A549 (cell line): ENCODE measurements at regions not wholly inside any gene's neighbourhood (a gene's known extent, or its start where the extent isn't known, plus 50 kb on each side); places are given as distances from the start of the nearest gene placed in this dataset.

ENCODE experiments used
- ATAC-seq, 2 experiments: fragments of 200-7000 bp in 1 of 2; fragments of >200 bp in 1 of 2; cut with Nextera tagmentation in 1 of 2; cut with Tn5 transposase in 1 of 2; 3 replicates each; pipeline versions ENCODE4 v1.8.0 to v1.9.1; 2018 to 2020; ENCODE audit warnings: mild to moderate bottlenecking in 1 of 2, moderate library complexity in 1 of 2
- CTCF ChIA-PET: fragments of 300-600 bp; sonication (Branson Sonifier 250); formaldehyde crosslinking; extraction: SDS; loops from one replicate; lab custom pipeline; 2021; ENCODE audit warnings: antibody characterized with exemption, inconsistent platforms; lab: Yijun Ruan, JAX
- POLR2A ChIA-PET: fragments of 350-600 bp; formaldehyde crosslinking; extraction: SDS; loops from one replicate; lab custom pipeline; 2021; ENCODE audit warnings: antibody characterized with exemption, inconsistent platforms; lab: Yijun Ruan, JAX
- DNase-seq, 2 experiments: peaks; one replicate each; pipeline versions ENCODE4 v3.0.0 to v3.0.0-alpha.2; 2011 to 2016; ENCODE audit warnings: low read depth in 1 of 2, low spot score in 1 of 2
- FAIRE-seq: peaks from 2 replicates; lab custom pipeline; 2011; peaks lifted over from hg19 to GRCh38; lab: Jason Lieb, UNC
- H3K27ac ChIP-seq, 2 experiments: fragments of >200 bp; sonication (Bioruptor Twin); formaldehyde crosslinking; 3 replicates each; pipeline ENCODE4 v1.5.1; 2016 to 2017
- H3K4me1 ChIP-seq: fragments of >200 bp; sonication (Bioruptor Twin); formaldehyde crosslinking; 3 replicates; pipeline ENCODE4 v1.6.1; 2016
- H3K4me2 ChIP-seq: fragments of >200 bp; sonication (Bioruptor Twin); formaldehyde crosslinking; 3 replicates; pipeline ENCODE4 v1.6.1; 2016
- H3K4me3 ChIP-seq: fragments of >200 bp; sonication (Bioruptor Twin); formaldehyde crosslinking; 3 replicates; pipeline ENCODE4 v1.5.1; 2016
- H3K9me3 ChIP-seq: fragments of >200 bp; sonication (Bioruptor Twin); formaldehyde crosslinking; 3 replicates; pipeline ENCODE4 v1.6.1; 2016
- BHLHE40 ChIP-seq: IDR thresholded peaks from 2 replicates; pipeline ENCODE4 v1.6.1; 2012; ENCODE audit warnings: low read depth, low read length, inconsistent platforms
- CBX8 ChIP-seq: fragments of 200-600 bp; sonication (generic); IDR thresholded peaks from 2 replicates; pipeline ENCODE4 v1.6.1; 2016
- CHD4 ChIP-seq: fragments of 200-600 bp; sonication (generic); IDR thresholded peaks from 2 replicates; pipeline ENCODE4 v1.6.1; 2016; ENCODE audit warnings: antibody characterized with exemption, mild to moderate bottlenecking, borderline replicate concordance
- EP300 ChIP-seq, 2 experiments: fragments of >200 bp; sonication (Bioruptor Twin); formaldehyde crosslinking; IDR thresholded peaks; 2 replicates in 1 of 2; 3 replicates in 1 of 2; pipeline ENCODE4 v1.6.1; 2016 to 2017
- ESRRA ChIP-seq: fragments of 150-350 bp; IDR thresholded peaks from 2 replicates; pipeline ENCODE4 v1.6.1; 2014; ENCODE audit warnings: mild to moderate bottlenecking, low read length, borderline replicate concordance
- FOSB ChIP-seq: fragments of 250-450 bp; sonication (Bioruptor Pico); IDR thresholded peaks from 2 replicates; pipeline ENCODE4 v1.5.0; 2020; ENCODE audit warnings: mild to moderate bottlenecking, moderate library complexity
- FOXS1 ChIP-seq: fragments of 250-450 bp; sonication (Bioruptor Pico); IDR thresholded peaks from 2 replicates; pipeline ENCODE4 v1.5.0; 2020; ENCODE audit warnings: mild to moderate bottlenecking, moderate library complexity
- HEYL ChIP-seq: fragments of 250-450 bp; sonication (Bioruptor Pico); IDR thresholded peaks from 2 replicates; pipeline ENCODE4 v1.8.0; 2021; ENCODE audit warnings: mild to moderate bottlenecking, moderate library complexity
- HOXA7 ChIP-seq: fragments of 250-450 bp; sonication (Bioruptor Pico); IDR thresholded peaks from 2 replicates; pipeline ENCODE4 v1.5.0; 2020; ENCODE audit warnings: mild to moderate bottlenecking, moderate library complexity
- HOXB13 ChIP-seq: fragments of 250-450 bp; sonication (Bioruptor Pico); IDR thresholded peaks from 2 replicates; pipeline ENCODE4 v1.5.0; 2020; ENCODE audit warnings: low read depth, mild to moderate bottlenecking, moderate library complexity
- JUNB ChIP-seq: fragments of >200 bp; sonication (Bioruptor Twin); formaldehyde crosslinking; IDR thresholded peaks from 2 replicates; pipeline ENCODE4 v1.6.1; 2016
- MAFK ChIP-seq: fragments of 450-650 bp; IDR thresholded peaks from 2 replicates; pipeline ENCODE4 v1.6.1; 2014; ENCODE audit not compliant: partially characterized antibody
- MAZ ChIP-seq: fragments of 150-350 bp; IDR thresholded peaks from 2 replicates; pipeline ENCODE4 v1.6.1; 2014; ENCODE audit warnings: antibody characterized with exemption, low read depth, low read length, borderline replicate concordance
- MYC ChIP-seq: IDR thresholded peaks from 2 replicates; pipeline ENCODE4 v1.6.1; 2012; ENCODE audit warnings: mild to moderate bottlenecking, inconsistent platforms, low read length, improper control_type of control experiment, borderline replicate concordance
- NR3C1 ChIP-seq: fragments of >200 bp; sonication (Bioruptor Twin); formaldehyde crosslinking; IDR thresholded peaks from 3 replicates; pipeline ENCODE4 v1.6.1; 2017
- RNF2 ChIP-seq: fragments of 200-600 bp; sonication (generic); IDR thresholded peaks from 2 replicates; pipeline ENCODE4 v1.6.1; 2016; ENCODE audit warnings: low read depth, mild to moderate bottlenecking, antibody characterized with exemption, moderate library complexity, borderline replicate concordance
- TFCP2L1 ChIP-seq: fragments of 250-450 bp; sonication (Bioruptor Pico); IDR thresholded peaks from 2 replicates; pipeline ENCODE4 v1.5.0; 2021; ENCODE audit warnings: mild to moderate bottlenecking
- TP53 ChIP-seq: fragments of 250-450 bp; sonication (Bioruptor Pico); IDR thresholded peaks from 2 replicates; pipeline ENCODE4 v1.5.0; 2021; ENCODE audit warnings: mild to moderate bottlenecking, moderate library complexity
- ZC3H11A ChIP-seq: fragments of 450-650 bp; IDR thresholded peaks from 2 replicates; pipeline ENCODE4 v1.6.1; 2014; ENCODE audit warnings: antibody characterized with exemption, mild to moderate bottlenecking
- ZSCAN20 ChIP-seq: fragments of 250-450 bp; sonication (Bioruptor Pico); IDR thresholded peaks from 2 replicates; pipeline ENCODE4 v1.8.0; 2022; ENCODE audit warnings: mild to moderate bottlenecking, moderate library complexity
- WGBS: methylation state at CpG from one replicate; pipeline ENCODE4 v1.1.6; 2017; ENCODE audit errors: missing lambda C conversion rate; 5-methylcytosine and 5-hydroxymethylcytosine counted together
- TF ChIP-seq, protein P1 (sequence below): fragments of 150-350 bp; IDR thresholded peaks from 2 replicates; pipeline ENCODE4 v1.6.1; 2014; ENCODE audit warnings: low read depth, mild to moderate bottlenecking, low read length
- TF ChIP-seq, protein P2 (sequence below): IDR thresholded peaks from 2 replicates; pipeline ENCODE4 v1.6.1; 2012; ENCODE audit warnings: low read depth, borderline replicate concordance

DNA sequence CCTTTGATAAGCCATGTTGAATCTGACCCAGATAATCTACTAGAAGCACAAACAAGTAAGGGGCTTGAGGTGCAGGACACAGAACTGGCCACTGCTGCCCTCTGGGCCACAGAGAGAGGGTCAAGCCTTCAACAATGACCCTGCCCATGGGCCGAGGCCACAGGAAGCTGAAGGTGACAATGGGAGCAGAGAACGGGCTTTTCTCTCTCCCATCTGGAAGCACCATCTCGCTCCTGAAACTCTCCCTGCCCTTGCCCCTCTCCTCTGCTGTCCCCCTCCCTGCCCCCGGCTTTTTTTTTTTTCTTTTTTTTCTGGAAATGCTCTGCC lies 133.1 kb upstream of the DUSP10 start:
- WGBS, result 71% methylated on average over 4 of the region's 4 CpGs
- ATAC-seq (no peak), DNase-seq (no peak), FAIRE-seq (no peak)
- no peak overlapping the region for H3K4me2 ChIP-seq
- ChIA-PET POLR2A (no interaction called here), CTCF (no interaction called here)
- H3K9me3 ChIP-seq, result no peaks in the 10 kb centered on the region
- no peak overlapping the region for H3K27ac ChIP-seq
- no peak overlapping the region for H3K4me3 ChIP-seq
- TF ChIP-seq TP53 (no peak), CBX8 (no peak)
- 0 out of 3 replicates have a peak, but pooled peaks cover 4% of the 10 kb centered on the region for H3K4me1 ChIP-seq

DNA sequence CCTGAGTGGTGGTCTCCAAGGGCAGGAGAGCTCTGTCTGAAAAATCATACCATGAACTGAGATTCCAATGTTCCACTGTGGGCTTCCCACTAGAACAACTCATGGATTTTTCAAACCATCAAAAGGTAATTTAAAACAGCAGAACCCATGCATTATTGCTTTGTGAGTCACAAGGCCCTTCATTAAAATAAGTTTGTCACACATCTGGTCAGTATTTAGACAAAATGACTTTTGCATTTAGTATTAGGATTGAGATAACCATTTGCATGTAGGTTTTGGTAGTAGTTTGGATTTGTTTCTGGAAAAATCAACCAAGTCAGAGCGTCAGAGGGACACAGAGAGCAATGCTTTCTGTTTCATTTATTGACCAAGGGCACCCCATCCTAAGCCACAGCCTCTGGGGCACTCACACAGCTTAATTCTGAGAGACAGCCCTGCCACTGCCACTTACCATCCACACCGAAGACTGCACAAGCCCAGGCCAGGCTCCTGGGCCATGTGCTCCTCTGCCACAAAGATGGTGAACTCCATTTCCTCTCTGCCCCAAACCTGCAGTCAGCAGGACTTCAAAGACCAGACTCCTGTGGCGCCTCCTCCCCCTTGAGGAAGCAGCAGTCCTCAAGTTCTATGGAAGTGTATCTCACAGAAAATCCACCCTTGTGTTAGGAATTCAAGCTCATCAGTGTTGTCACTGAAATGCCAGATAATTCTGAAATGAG lies 132.6 kb upstream of the DUSP10 start:
- no peaks in the 10 kb centered on the region for H3K9me3 ChIP-seq
- ATAC-seq (no peak), DNase-seq (peak in 1 of 2 experiments; percentile 9), FAIRE-seq (no peak)
- H3K27ac ChIP-seq, result no peak overlapping the region
- H3K4me2 ChIP-seq, result no peak overlapping the region
- POLR2A ChIA-PET, result no interaction called here
- TF ChIP-seq BHLHE40, result no peak
- no peak for TF ChIP-seq HOXA7 (CRISPR knock-in tag)
- TF ChIP-seq ZSCAN20, result no peak
- no peak for TF ChIP-seq HEYL (CRISPR knock-in tag)
- TF ChIP-seq EP300 (IDR thresholded peaks at IDR 0.05), result no peak
- TF ChIP-seq NR3C1, result no peak
- no peak for TF ChIP-seq ZC3H11A
- no peak for TF ChIP-seq MAZ
- CTCF ChIA-PET, result interaction anchor here (1.6 kb wide), 1 partner anchor 113 kb away, joined by 4 read pairs; no protein-coding TSS in a partner anchor
- H3K4me1 ChIP-seq, result peaks cover 8% of the 10 kb centered on the region
- WGBS, result 78% methylated on average over 3 of the region's 3 CpGs
- H3K4me3 ChIP-seq, result no peak overlapping the region

DNA sequence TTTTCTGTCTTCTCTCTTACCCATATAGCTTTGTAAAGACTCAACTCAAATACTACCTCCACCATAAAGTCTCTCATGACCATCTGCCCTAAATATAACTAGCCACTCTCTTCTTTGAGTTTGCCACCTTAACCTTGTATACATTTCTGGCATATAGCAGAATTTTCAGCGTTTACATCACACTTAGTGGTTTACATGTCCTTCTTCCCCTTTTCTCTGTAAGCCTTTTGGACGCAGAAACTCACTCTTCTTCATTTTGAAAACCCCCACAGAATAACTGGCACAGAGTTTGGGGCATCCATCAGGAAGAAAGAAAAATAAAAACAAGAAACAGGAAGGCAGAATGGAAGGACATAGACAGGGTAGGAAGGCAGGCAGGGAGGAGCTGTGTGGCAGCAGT lies 131.8 kb upstream of the DUSP10 start:
- peaks cover 12% of the 10 kb centered on the region for H3K4me1 ChIP-seq
- WGBS, result 82% methylated on average over 2 of the region's 2 CpGs
- H3K4me3 ChIP-seq, result no peak overlapping the region
- FAIRE-seq (no peak), DNase-seq (no peak), ATAC-seq (no peak)
- TF ChIP-seq TP53, result no peak
- TF ChIP-seq, protein P1, sequence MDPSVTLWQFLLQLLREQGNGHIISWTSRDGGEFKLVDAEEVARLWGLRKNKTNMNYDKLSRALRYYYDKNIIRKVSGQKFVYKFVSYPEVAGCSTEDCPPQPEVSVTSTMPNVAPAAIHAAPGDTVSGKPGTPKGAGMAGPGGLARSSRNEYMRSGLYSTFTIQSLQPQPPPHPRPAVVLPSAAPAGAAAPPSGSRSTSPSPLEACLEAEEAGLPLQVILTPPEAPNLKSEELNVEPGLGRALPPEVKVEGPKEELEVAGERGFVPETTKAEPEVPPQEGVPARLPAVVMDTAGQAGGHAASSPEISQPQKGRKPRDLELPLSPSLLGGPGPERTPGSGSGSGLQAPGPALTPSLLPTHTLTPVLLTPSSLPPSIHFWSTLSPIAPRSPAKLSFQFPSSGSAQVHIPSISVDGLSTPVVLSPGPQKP, result no peak
- TF ChIP-seq MAFK, result no peak
- no peak for TF ChIP-seq BHLHE40
- no peak for TF ChIP-seq HOXB13 (CRISPR knock-in tag)
- TF ChIP-seq FOXS1 (CRISPR knock-in tag), result no peak
- no peak for TF ChIP-seq CHD4
- no peak for TF ChIP-seq TFCP2L1 (CRISPR knock-in tag)
- no peak for TF ChIP-seq EP300 (IDR thresholded peaks at IDR 0.05)
- TF ChIP-seq, protein P2, sequence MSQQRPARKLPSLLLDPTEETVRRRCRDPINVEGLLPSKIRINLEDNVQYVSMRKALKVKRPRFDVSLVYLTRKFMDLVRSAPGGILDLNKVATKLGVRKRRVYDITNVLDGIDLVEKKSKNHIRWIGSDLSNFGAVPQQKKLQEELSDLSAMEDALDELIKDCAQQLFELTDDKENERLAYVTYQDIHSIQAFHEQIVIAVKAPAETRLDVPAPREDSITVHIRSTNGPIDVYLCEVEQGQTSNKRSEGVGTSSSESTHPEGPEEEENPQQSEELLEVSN, result no peak
- no peak for TF ChIP-seq ESRRA
- no peak for TF ChIP-seq MYC
- no peak for TF ChIP-seq RNF2
- TF ChIP-seq JUNB, result no peak
- no peak for TF ChIP-seq FOSB (CRISPR knock-in tag)
- TF ChIP-seq HEYL (CRISPR knock-in tag), result no peak
- H3K4me2 ChIP-seq, result no peak overlapping the region
- H3K9me3 ChIP-seq, result no peaks in the 10 kb centered on the region
- ChIA-PET POLR2A (no interaction called here), CTCF (interaction anchor here (1.6 kb wide), 1 partner anchor 113 kb away, joined by 4 read pairs; no protein-coding TSS in a partner anchor)
- H3K27ac ChIP-seq, result no peak overlapping the region
